Stimulated activated CD4-positive, alpha-beta T cell treated with anti-CD3 and anti-CD28 coated beads, Interleukin-1b, Interleukin-23, amount 100 ng/mL, for 4 hours (primary cell): ENCODE measurements at regions not wholly inside any gene's neighbourhood (a gene's known extent, or its start where the extent isn't known, plus 50 kb on each side); places are given as distances from the start of the nearest gene placed in this dataset.
"Not testable (repeated sequence)": the region's sequence is repeated elsewhere in the genome, so short reads cannot be mapped to it uniquely, and the experiment has no call there.

Source experiments
- DNase-seq, 2 donors: peaks; one replicate each; pipeline ENCODE4 v3.0.0-alpha.2; 2020; ENCODE audit warnings: low read depth in 2 of 2

DNA sequence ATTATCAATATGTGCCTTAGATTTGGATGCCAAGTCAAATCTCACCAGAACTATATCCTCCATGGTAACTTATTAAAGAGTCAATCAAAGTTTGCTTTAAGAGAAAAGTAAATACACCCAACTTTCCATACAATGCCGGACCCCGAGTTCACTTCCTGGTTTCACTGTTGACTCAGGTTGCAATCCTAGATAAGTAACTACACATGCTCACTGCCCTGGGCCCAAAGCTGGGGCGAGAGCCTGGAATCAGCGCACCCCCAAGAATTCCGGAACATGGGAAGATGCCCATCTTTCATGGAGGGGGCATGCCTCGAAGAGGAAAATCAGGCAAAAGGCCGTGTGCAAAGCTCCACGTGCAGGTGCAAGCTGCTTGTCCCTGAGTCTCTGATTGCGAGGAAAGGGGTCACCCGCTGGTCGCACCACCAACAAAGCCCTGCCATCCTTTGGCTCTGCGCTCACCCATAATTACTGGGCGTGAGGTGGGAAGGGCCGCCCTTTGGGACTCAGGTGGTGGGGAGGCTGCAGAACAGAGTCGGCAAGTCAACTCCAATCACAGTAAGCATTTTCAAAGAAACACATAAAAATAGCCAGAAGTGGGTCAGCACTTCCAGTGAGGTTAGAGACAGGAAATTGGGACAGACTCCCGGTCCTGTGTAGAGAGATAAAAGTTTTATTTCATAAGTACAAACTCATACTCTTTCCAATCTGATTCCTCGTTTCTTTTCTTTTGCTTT lies 167.7 kb downstream of the TOMM20 start:
- DNase-seq: no peak

GRCh38 chr1:234958706-234959657 lies 169.7 kb downstream of the TOMM20 start:
- no peak for DNase-seq

DNA sequence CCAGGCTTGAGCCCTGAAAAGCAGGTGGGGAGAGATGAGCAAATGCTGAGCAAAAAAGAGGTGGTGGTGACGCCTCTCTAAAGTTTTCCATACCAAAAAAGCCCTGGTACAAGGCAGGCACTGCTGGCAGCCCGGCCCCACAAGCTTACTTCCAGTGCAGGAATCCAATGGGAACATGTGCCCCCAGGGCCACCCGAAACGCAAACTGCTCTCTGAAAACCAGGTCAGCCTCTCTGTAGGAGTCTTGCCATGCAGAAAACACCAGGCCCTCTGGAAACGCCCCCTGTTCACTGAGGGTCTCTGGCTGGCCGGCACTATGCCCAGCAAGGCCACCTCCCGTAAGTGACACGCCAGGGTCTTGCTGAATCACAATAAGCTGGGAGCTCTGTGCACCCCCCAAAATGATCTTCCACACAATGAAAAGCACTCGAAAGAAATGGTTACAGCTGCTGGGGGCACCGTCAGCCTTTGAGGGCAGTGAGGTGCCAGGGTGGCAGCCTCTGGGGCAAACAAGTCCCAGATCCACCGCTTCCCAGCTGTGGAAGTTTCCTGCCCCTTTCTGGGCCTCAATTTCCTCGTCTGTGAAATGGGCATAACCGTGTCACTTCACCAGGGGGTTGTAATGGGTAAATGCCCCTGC lies 170.5 kb downstream of the TOMM20 start:
- no peak for DNase-seq

- no peak for DNase-seq
These were observed 171.1 kb downstream of the TOMM20 start for GRCh38 chr1:234957330-234958065.

- DNase-seq: no peak
These were observed 171.8 kb downstream of the TOMM20 start for GRCh38 chr1:234956821-234957329.

- no peak for DNase-seq
These were observed 173.4 kb downstream of the TOMM20 start for GRCh38 chr1:234955107-234955731.

- DNase-seq: no peak
These were observed 174.0 kb downstream of the TOMM20 start for GRCh38 chr1:234954613-234955012.

GRCh38 chr1:234953655-234954405 lies 174.8 kb downstream of the TOMM20 start:
- no peak for DNase-seq

GRCh38 chr1:234950598-234950997 lies 178.0 kb downstream of the TOMM20 start:
- no peak for DNase-seq

GRCh38 chr1:234949528-234949927 lies 179.1 kb downstream of the TOMM20 start:
- DNase-seq: not testable (repeated sequence)

DNA sequence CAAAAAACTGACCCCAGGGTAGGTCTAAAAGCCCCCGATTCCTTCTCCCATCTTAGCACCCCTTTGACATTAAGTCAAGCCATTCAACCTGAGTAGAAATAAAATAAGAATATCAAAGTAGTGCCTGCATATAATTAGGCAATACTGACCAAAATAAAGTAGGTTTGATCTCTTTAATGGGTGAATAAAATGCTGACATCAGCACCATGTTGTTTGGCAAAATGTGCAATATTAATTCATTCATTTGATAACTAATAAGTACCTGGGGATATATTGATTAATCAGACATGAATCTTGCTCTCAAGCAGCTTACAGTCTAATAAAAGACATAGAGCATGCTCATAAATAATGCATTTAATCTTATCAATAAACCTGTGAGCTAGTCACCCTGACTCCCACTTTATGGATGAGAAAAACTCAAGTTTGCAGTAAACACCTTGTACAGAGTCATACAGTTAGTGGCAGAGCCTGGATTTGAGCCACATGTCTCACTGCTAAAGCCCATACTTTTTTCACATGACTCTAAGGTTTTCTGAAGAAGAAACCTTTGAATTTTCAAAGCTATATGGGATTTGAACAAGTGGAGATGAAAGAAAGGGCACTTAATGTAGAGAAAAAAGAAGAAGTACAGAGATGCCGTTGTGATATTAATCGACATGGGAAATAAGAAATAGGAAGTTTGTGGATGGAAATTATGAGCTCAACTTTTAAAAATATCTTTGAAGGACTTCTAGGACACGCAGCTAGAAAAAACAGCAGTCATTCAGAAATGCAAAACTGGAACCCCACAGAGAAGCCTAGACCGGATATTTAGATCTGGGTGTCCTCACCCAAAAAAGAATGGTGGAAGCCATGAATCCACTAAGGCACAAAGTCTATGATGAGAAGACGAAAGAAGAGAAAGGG lies 183.9 kb downstream of the TOMM20 start:
- DNase-seq: no peak

- DNase-seq: no peak
These were observed 184.7 kb downstream of the TOMM20 start for GRCh38 chr1:234943836-234944402.

- no peak for DNase-seq
These were observed 185.6 kb downstream of the TOMM20 start for GRCh38 chr1:234942879-234943506.

DNA sequence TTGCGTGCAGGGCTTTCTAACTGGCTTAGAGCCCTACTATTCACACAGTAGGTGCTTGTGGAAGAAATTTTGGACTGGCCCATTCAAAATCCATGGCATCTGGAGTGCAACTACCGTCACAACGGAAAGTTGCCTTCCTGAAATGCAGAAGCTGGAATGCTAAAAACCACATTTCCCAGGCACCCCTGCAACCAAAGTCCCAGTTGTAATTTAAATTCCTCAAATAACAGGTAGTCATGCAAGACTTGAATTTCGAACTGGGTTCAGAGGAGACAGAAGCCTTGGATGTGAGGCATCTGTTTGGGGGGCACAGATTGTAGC lies 186.7 kb downstream of the TOMM20 start:
- no peak for DNase-seq

GRCh38 chr1:234941321-234942011 lies 187.2 kb downstream of the TOMM20 start:
- no peak for DNase-seq

- no peak for DNase-seq
These were observed 187.8 kb downstream of the TOMM20 start for GRCh38 chr1:234940841-234941240.

DNA sequence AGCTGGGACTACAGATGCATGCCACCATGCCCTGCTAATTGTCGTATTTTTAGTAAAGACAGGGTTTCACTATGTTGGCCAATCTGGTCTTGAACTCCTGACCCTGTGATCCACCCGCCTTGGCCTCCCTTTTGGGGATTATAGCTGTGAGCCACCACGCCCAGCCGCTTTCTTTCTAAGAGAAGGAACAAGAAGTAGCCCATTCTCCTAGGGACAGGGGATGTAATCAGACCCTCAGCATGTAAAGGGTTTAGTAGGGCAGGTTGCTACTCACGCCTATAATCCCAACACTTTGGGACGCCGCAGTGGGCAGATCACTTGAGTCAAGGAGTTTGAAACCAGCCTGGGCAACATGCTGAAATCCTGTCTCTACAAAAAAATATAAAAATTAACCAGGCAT lies 189.7 kb downstream of the TOMM20 start:
- DNase-seq: no peak

DNA sequence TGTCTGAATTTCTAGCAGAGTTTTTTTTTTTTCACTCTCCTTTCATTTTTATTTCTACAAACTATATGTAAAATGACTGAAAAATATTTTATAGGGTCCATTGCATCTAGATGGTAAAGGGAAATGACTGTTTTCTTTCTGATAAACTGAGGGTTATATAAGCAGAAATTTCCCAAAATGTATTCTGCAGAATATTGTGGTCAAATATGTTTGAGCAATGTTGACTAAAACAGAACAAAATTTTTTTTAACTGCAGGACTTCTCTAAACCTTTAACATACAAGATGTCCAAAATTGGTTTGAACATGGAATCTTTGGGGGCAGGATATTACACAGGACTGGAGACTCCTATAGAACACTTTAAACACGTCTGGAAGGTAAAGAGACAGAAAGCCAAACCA lies 190.5 kb downstream of the TOMM20 start:
- no peak for DNase-seq
